ENCODE measurements at regions not wholly inside any gene's neighbourhood (a gene's known extent, or its start where the extent isn't known, plus 50 kb on each side); places are given as distances from the start of the nearest gene placed in this dataset.

GRCh38 chr17:77306790-77307478, 166.2 kb downstream of the SEC14L1 start:
- TF ChIP-seq POLR2A (IDR thresholded peaks at IDR 0.05), result no peak
- no peak for TF ChIP-seq EP300 (IDR thresholded peaks at IDR 0.05)
- no peak for TF ChIP-seq CTCF (IDR thresholded peaks at IDR 0.05)
- H3K4me3 ChIP-seq, result no peak overlapping the region
- intact Hi-C loops (cut with DNase I), result no loop called here
- 90 to 92% (median 90%) methylated on average over 13 to 18 of the region's 18 CpGs for WGBS, 3 donors
- H3K27ac ChIP-seq, result no peak overlapping the region
- no peak for DNase-seq
- peaks cover 15% of the 10 kb centered on the region for H3K4me1 ChIP-seq (ENCODE audit: insufficient read depth)
- H3K9me3 ChIP-seq, result no peaks in the 10 kb centered on the region
- H3K36me3 ChIP-seq, result no peaks in the 10 kb centered on the region
- H3K27me3 ChIP-seq, result no peaks in the 10 kb centered on the region

- intact Hi-C loops (cut with DNase I), result no loop called here
- Histone ChIP-seq H3K4me3 (no peak overlapping the region), H3K4me1 (ENCODE audit: insufficient read depth) (peaks cover 20% of the 10 kb centered on the region), H3K27me3 (no peaks in the 10 kb centered on the region), H3K27ac (no peak overlapping the region), H3K9me3 (no peaks in the 10 kb centered on the region), H3K36me3 (no peaks in the 10 kb centered on the region)
- DNase-seq, result no peak
- 79 to 83% (median 81%) methylated on average over 11 to 12 of the region's 12 CpGs for WGBS, 3 donors
- TF ChIP-seq EP300 (IDR thresholded peaks at IDR 0.05) (no peak), POLR2A (IDR thresholded peaks at IDR 0.05) (no peak), CTCF (IDR thresholded peaks at IDR 0.05) (no peak)
Measured at GRCh38 chr17:77307479-77308198, 166.9 kb downstream of the SEC14L1 start.

- no peaks in the 10 kb centered on the region for H3K36me3 ChIP-seq
- intact Hi-C loops (cut with DNase I), result no loop called here
- no peak for TF ChIP-seq POLR2A (IDR thresholded peaks at IDR 0.05)
- no peak for TF ChIP-seq CTCF (IDR thresholded peaks at IDR 0.05)
- TF ChIP-seq EP300 (IDR thresholded peaks at IDR 0.05), result no peak
- peak overlapping the region in 1 of 2 donors; percentile 23 for H3K27ac ChIP-seq
- peak in 3 of 5 donors; percentile 48 to 57 (median 51) for DNase-seq
- no peaks in the 10 kb centered on the region for H3K27me3 ChIP-seq
- H3K9me3 ChIP-seq, result no peaks in the 10 kb centered on the region
- H3K4me3 ChIP-seq, result no peak overlapping the region
- 40 to 44% (median 42%) methylated on average over 16 to 18 of the region's 18 CpGs for WGBS, 3 donors
- H3K4me1 ChIP-seq (ENCODE audit: insufficient read depth), result peaks cover 27% of the 10 kb centered on the region
Measured at GRCh38 chr17:77308861-77309726, 168.3 kb downstream of the SEC14L1 start.

GRCh38 chr17:77310336-77310735, 169.6 kb downstream of the SEC14L1 start:
- intact Hi-C loops (cut with DNase I), result no loop called here
- H3K27ac ChIP-seq, result no peak overlapping the region
- H3K4me1 ChIP-seq (ENCODE audit: insufficient read depth), result peaks cover 22% of the 10 kb centered on the region
- H3K27me3 ChIP-seq, result no peaks in the 10 kb centered on the region
- no peaks in the 10 kb centered on the region for H3K9me3 ChIP-seq
- DNase-seq, result no peak
- WGBS, 3 donors, result 91 to 92% (median 92%) methylated on average over 19 of the region's 19 CpGs
- no peaks in the 10 kb centered on the region for H3K36me3 ChIP-seq
- TF ChIP-seq POLR2A (IDR thresholded peaks at IDR 0.05), result no peak
- no peak for TF ChIP-seq EP300 (IDR thresholded peaks at IDR 0.05)
- TF ChIP-seq CTCF (IDR thresholded peaks at IDR 0.05), result no peak
- H3K4me3 ChIP-seq, result no peak overlapping the region
